ENCODE measurements at regions not wholly inside any gene's neighbourhood (a gene's known extent, or its start where the extent isn't known, plus 50 kb on each side); places are given as distances from the start of the nearest gene placed in this dataset.
A peak's percentile ranks its signal among the peaks of the same experiment; 100 is the strongest.

DNA sequence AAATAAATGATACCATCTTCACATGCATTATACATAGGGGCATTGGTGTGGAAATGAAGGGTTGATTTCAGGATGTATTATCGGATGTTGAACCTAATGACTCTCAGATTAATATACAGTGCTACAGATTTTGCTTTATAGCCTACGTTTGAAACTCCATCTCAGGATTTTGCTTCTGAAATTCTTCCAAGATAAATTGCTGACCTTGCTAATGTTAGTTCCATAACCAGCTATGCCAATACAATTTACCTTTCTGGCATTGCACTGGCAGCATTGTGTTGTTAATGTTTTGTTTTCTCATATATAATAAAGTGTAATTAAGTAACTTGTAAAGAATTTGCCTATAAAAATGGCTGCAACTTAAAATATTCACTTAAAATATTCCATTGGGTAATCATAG, 350.1 kb downstream of the CHRM3 start:
- Histone ChIP-seq H3K9me3 (no peaks in the 10 kb centered on the region), H3K4me3 (no peak overlapping the region), H3K27ac (no peak overlapping the region), H3K4me1 (peaks cover 0 to 72% (median 10%) of the 10 kb centered on the region in 3 donors), H3K36me3 (no peaks in the 10 kb centered on the region), H3K27me3 (no peaks in the 10 kb centered on the region)
- TF ChIP-seq POLR2AphosphoS5 (IDR thresholded peaks at IDR 0.05) (no peak), POLR2A (IDR thresholded peaks at IDR 0.05) (no peak), EP300 (IDR thresholded peaks at IDR 0.05) (no peak)
- TF ChIP-seq, protein P1, sequence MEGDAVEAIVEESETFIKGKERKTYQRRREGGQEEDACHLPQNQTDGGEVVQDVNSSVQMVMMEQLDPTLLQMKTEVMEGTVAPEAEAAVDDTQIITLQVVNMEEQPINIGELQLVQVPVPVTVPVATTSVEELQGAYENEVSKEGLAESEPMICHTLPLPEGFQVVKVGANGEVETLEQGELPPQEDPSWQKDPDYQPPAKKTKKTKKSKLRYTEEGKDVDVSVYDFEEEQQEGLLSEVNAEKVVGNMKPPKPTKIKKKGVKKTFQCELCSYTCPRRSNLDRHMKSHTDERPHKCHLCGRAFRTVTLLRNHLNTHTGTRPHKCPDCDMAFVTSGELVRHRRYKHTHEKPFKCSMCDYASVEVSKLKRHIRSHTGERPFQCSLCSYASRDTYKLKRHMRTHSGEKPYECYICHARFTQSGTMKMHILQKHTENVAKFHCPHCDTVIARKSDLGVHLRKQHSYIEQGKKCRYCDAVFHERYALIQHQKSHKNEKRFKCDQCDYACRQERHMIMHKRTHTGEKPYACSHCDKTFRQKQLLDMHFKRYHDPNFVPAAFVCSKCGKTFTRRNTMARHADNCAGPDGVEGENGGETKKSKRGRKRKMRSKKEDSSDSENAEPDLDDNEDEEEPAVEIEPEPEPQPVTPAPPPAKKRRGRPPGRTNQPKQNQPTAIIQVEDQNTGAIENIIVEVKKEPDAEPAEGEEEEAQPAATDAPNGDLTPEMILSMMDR (IDR thresholded peaks at IDR 0.05), result no peak
- ATAC-seq, result no peak
- 68 to 75% methylated on average over 2 of the region's 2 CpGs for WGBS, 2 donors (ENCODE audit: low coverage in 1 of 2)

DNA sequence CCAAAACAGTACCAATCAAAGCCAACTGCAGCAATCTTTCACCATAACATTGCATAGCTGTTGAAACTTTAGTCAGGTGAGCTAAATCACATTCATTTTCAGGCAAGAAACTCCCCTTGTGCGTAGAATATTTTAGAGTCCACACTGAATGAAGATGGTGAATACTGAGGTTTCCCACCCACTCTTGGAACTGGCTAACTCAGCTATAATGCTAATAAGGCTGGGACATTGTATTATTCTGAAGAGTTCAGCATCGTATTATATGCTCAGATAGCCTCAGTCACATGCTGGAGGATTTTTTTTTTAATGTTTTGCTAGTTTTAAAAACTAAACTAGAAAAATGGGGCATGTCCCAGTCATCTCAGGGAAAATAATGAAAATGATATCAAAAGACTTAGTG, 352.3 kb upstream of the FMN2 start:
- Histone ChIP-seq H3K4me3 (no peak overlapping the region), H3K27me3 (no peaks in the 10 kb centered on the region), H3K27ac (peak overlapping the region; percentile 44 to 69 (median 48)), H3K36me3 (no peaks in the 10 kb centered on the region), H3K4me1 (peaks cover 0 to 70% (median 10%) of the 10 kb centered on the region in 3 donors), H3K9me3 (no peaks in the 10 kb centered on the region)
- TF ChIP-seq EP300 (IDR thresholded peaks at IDR 0.05) (no peak), POLR2A (IDR thresholded peaks at IDR 0.05) (no peak), POLR2AphosphoS5 (IDR thresholded peaks at IDR 0.05) (no peak)
- TF ChIP-seq, protein P1 (IDR thresholded peaks at IDR 0.05), result no peak
- ATAC-seq, result peak; percentile 30
- 53 to 78% methylated on average over 2 of the region's 2 CpGs for WGBS, 2 donors (ENCODE audit: low coverage in 1 of 2)

DNA sequence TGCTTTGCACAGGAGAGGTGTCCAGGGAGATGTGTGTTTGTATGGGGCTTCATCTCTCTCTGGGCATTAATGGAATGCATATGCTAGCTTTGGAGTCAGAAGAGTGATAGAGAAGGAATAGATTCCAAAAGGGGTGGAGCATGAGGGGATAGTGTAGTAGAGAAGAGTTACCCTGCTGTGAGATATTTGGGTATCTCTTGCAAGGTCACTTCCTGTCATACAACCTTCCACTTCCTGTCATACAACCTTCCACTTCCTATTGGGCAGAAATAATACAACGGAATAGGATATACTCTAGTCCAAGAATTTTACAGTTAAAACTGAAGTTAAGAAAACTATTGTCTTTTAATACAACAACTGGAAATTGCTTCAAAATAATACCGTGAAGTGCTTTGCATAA, 351.8 kb upstream of the FMN2 start:
- H3K27me3 ChIP-seq, result no peaks in the 10 kb centered on the region
- H3K36me3 ChIP-seq, result no peaks in the 10 kb centered on the region
- H3K9me3 ChIP-seq, result no peaks in the 10 kb centered on the region
- peaks cover 0 to 65% (median 10%) of the 10 kb centered on the region in 3 donors for H3K4me1 ChIP-seq
- peak overlapping the region; percentile 44 to 69 (median 48) for H3K27ac ChIP-seq
- TF ChIP-seq POLR2A (IDR thresholded peaks at IDR 0.05) (no peak), EP300 (IDR thresholded peaks at IDR 0.05) (no peak), POLR2AphosphoS5 (IDR thresholded peaks at IDR 0.05) (no peak)
- TF ChIP-seq, protein P1 (IDR thresholded peaks at IDR 0.05), result no peak
- 77 to 78% methylated on average over 2 of the region's 2 CpGs for WGBS, 2 donors (ENCODE audit: low coverage in 1 of 2)
- no peak for ATAC-seq
- H3K4me3 ChIP-seq, result no peak overlapping the region

DNA sequence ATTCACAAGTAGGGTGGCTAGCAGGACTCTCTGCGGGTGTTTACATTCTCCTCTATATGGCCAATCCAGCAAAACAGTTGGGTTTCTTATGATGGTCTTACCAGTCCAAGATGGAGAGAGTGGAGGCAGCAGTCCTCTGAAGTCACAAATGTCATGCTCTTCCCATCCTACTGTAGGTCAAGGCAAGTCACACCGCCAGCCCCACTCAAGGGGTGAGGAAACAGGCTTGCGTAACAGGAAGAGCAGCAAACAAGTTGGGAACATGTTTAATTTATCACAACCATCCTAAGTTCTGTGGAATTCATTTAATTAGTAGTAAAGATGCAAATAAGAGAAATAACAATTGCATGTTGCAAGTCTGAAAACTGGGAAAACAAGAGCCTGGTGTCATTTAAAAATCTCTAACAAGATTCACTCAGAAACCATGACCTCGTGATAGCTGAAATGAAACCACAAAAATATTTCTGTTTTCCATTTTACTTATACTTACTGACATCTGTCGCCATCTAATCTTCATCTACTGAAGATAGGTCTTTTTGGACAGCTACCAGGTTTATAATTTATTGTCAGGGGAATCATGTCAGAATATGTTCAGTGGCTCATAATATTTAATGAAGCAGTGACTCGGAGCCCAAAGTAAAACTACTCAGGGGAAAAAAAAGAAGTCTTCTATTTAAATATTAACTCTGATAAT, 349.1 kb upstream of the FMN2 start:
- H3K9me3 ChIP-seq, result no peaks in the 10 kb centered on the region
- no peak for ATAC-seq
- H3K27me3 ChIP-seq, result no peaks in the 10 kb centered on the region
- no peaks in the 10 kb centered on the region for H3K36me3 ChIP-seq
- TF ChIP-seq, protein P1 (IDR thresholded peaks at IDR 0.05), result no peak
- TF ChIP-seq POLR2A (IDR thresholded peaks at IDR 0.05) (no peak), EP300 (IDR thresholded peaks at IDR 0.05) (no peak), POLR2AphosphoS5 (IDR thresholded peaks at IDR 0.05) (no peak)
- 78 to 79% methylated on average over 3 of the region's 6 CpGs for WGBS, 2 donors (ENCODE audit: low coverage in 1 of 2)
- H3K27ac ChIP-seq, result peak overlapping the region in 1 of 4 donors; percentile 28
- H3K4me1 ChIP-seq, result peaks cover 0 to 47% (median 10%) of the 10 kb centered on the region in 3 donors
- no peak overlapping the region for H3K4me3 ChIP-seq

DNA sequence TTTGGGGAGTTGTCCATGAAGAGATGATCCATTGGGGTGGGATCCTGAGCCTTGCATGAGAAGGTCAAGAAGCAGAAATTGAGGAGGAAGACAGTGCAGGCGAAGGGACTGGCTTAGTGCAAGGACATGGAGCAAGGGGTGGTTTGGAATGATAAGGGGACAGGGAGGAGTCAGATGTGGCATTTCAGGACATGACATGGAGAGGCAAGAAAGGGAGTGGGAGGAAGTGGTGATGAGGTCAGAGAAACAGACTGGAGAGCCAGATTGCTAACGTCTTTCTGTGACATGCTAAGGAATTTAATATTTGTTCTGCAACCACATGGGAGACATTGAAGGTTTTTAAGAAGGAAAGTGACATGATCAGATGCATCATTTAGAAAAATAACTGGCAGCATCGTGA, 346.8 kb upstream of the FMN2 start:
- H3K4me1 ChIP-seq, result peaks cover 0 to 38% (median 0%) of the 10 kb centered on the region in 3 donors
- no peak for ATAC-seq
- no peaks in the 10 kb centered on the region for H3K27me3 ChIP-seq
- no peak overlapping the region for H3K27ac ChIP-seq
- TF ChIP-seq POLR2AphosphoS5 (IDR thresholded peaks at IDR 0.05) (no peak), POLR2A (IDR thresholded peaks at IDR 0.05) (no peak), EP300 (IDR thresholded peaks at IDR 0.05) (no peak)
- TF ChIP-seq, protein P1 (IDR thresholded peaks at IDR 0.05), result no peak
- 68 to 70% methylated on average over 3 of the region's 3 CpGs for WGBS, 2 donors (ENCODE audit: low coverage in 1 of 2)
- H3K4me3 ChIP-seq, result no peak overlapping the region
- H3K9me3 ChIP-seq, result no peaks in the 10 kb centered on the region
- no peaks in the 10 kb centered on the region for H3K36me3 ChIP-seq
